ENCODE measurements at regions not wholly inside any gene's neighbourhood (a gene's known extent, or its start where the extent isn't known, plus 50 kb on each side); places are given as distances from the start of the nearest gene placed in this dataset.

- H2AFZ ChIP-seq (ENCODE audit: low read length), result no peak overlapping the region
- H3K4me3 ChIP-seq (ENCODE audit: insufficient read depth, low read length), result no peak overlapping the region
- no peaks in the 10 kb centered on the region for H3K9me3 ChIP-seq (ENCODE audit: low read depth, low read length)
- H3K79me2 ChIP-seq (ENCODE audit: insufficient read depth, low read length), result no peaks in the 10 kb centered on the region
- H3K27me3 ChIP-seq (ENCODE audit: insufficient read depth, low read length), result no peaks in the 10 kb centered on the region
- H3K27ac ChIP-seq (ENCODE audit: low read depth, low read length), result no peak overlapping the region
- no peaks in the 10 kb centered on the region for H4K20me1 ChIP-seq (ENCODE audit: insufficient read depth, low read length)
- no peaks in the 10 kb centered on the region for H3K4me1 ChIP-seq (ENCODE audit: insufficient read depth, low read length)
- no peaks in the 10 kb centered on the region for H3K36me3 ChIP-seq (ENCODE audit: insufficient read depth, low read length)
- H3K4me2 ChIP-seq (ENCODE audit: insufficient read depth, low read length), result no peak overlapping the region
- no peak for DNase-seq (ENCODE audit: insufficient read length, low spot score, missing footprints)
- no peak for TF ChIP-seq CTCF (IDR thresholded peaks at IDR 0.05; ENCODE audit: extremely low read depth, low read depth, low read length)
Measured at GRCh38 chrX:63993936-63994335, 208.9 kb upstream of the ARHGEF9 start.

GRCh38 chrX:63985906-63986305, 200.9 kb upstream of the ARHGEF9 start:
- Histone ChIP-seq H3K79me2 (ENCODE audit: insufficient read depth, low read length) (no peaks in the 10 kb centered on the region), H3K4me1 (ENCODE audit: insufficient read depth, low read length) (no peaks in the 10 kb centered on the region), H4K20me1 (ENCODE audit: insufficient read depth, low read length) (no peaks in the 10 kb centered on the region), H3K9me3 (ENCODE audit: low read depth, low read length) (no peaks in the 10 kb centered on the region), H3K4me3 (ENCODE audit: insufficient read depth, low read length) (no peak overlapping the region), H3K27me3 (ENCODE audit: insufficient read depth, low read length) (no peaks in the 10 kb centered on the region), H3K27ac (ENCODE audit: low read depth, low read length) (no peak overlapping the region), H3K36me3 (ENCODE audit: insufficient read depth, low read length) (no peaks in the 10 kb centered on the region), H3K4me2 (ENCODE audit: insufficient read depth, low read length) (no peak overlapping the region), H2AFZ (ENCODE audit: low read length) (no peak overlapping the region)
- no peak for TF ChIP-seq CTCF (IDR thresholded peaks at IDR 0.05; ENCODE audit: extremely low read depth, low read depth, low read length)
- no peak for DNase-seq (ENCODE audit: insufficient read length, low spot score, missing footprints)

GRCh38 chrX:63979480-63979879, 194.5 kb upstream of the ARHGEF9 start:
- Histone ChIP-seq H3K79me2 (ENCODE audit: insufficient read depth, low read length) (no peaks in the 10 kb centered on the region), H3K4me2 (ENCODE audit: insufficient read depth, low read length) (no peak overlapping the region), H3K27ac (ENCODE audit: low read depth, low read length) (no peak overlapping the region), H3K9me3 (ENCODE audit: low read depth, low read length) (peaks cover 5% of the 10 kb centered on the region), H3K27me3 (ENCODE audit: insufficient read depth, low read length) (no peaks in the 10 kb centered on the region), H2AFZ (ENCODE audit: low read length) (no peak overlapping the region), H3K36me3 (ENCODE audit: insufficient read depth, low read length) (no peaks in the 10 kb centered on the region), H3K4me1 (ENCODE audit: insufficient read depth, low read length) (no peaks in the 10 kb centered on the region), H4K20me1 (ENCODE audit: insufficient read depth, low read length) (no peaks in the 10 kb centered on the region), H3K4me3 (ENCODE audit: insufficient read depth, low read length) (no peak overlapping the region)
- no peak for DNase-seq (ENCODE audit: insufficient read length, low spot score, missing footprints)
- TF ChIP-seq CTCF (IDR thresholded peaks at IDR 0.05; ENCODE audit: extremely low read depth, low read depth, low read length), result no peak

- no peak for TF ChIP-seq CTCF (IDR thresholded peaks at IDR 0.05; ENCODE audit: extremely low read depth, low read depth, low read length)
- DNase-seq (ENCODE audit: insufficient read length, low spot score, missing footprints), result no peak
- H2AFZ ChIP-seq (ENCODE audit: low read length), result no peak overlapping the region
- no peaks in the 10 kb centered on the region for H4K20me1 ChIP-seq (ENCODE audit: insufficient read depth, low read length)
- H3K27me3 ChIP-seq (ENCODE audit: insufficient read depth, low read length), result no peaks in the 10 kb centered on the region
- H3K4me1 ChIP-seq (ENCODE audit: insufficient read depth, low read length), result no peaks in the 10 kb centered on the region
- H3K79me2 ChIP-seq (ENCODE audit: insufficient read depth, low read length), result no peaks in the 10 kb centered on the region
- H3K4me3 ChIP-seq (ENCODE audit: insufficient read depth, low read length), result no peak overlapping the region
- H3K27ac ChIP-seq (ENCODE audit: low read depth, low read length), result no peak overlapping the region
- H3K4me2 ChIP-seq (ENCODE audit: insufficient read depth, low read length), result no peak overlapping the region
- no peaks in the 10 kb centered on the region for H3K36me3 ChIP-seq (ENCODE audit: insufficient read depth, low read length)
- H3K9me3 ChIP-seq (ENCODE audit: low read depth, low read length), result no peaks in the 10 kb centered on the region
Measured at GRCh38 chrX:63967551-63967950, 182.5 kb upstream of the ARHGEF9 start.

Data from osteoblast (primary cell).